H1 (cell line): ENCODE measurements at regions not wholly inside any gene's neighbourhood (a gene's known extent, or its start where the extent isn't known, plus 50 kb on each side); places are given as distances from the start of the nearest gene placed in this dataset.

Experiments used
- CTCF ChIA-PET: fragments of 300-600 bp; sonication (Branson Sonifier 250); formaldehyde crosslinking; loops from one replicate; lab custom pipeline; 2021; ENCODE audit not compliant: partially characterized antibody; lab: Charles Lee
- POLR2A ChIA-PET: fragments of 300-600 bp; sonication (Branson Sonifier 250); formaldehyde crosslinking; loops from one replicate; lab custom pipeline; 2021; ENCODE audit warnings: inconsistent platforms; ENCODE audit not compliant: partially characterized antibody; lab: Charles Lee
- DNase-seq, 2 experiments: peaks; one replicate each; pipeline versions ENCODE4 v3.0.0 to v3.0.0-alpha.2; 2010 to 2022; ENCODE audit warnings: low spot score in 2 of 2, low read depth in 1 of 2, mixed read lengths in 1 of 2
- FAIRE-seq: peaks from 2 replicates; lab custom pipeline; 2011; peaks lifted over from hg19 to GRCh38; lab: Jason Lieb, UNC
- H2AFZ ChIP-seq: 2 replicates; pipeline ENCODE4 v1.8.1; 2012; ENCODE audit warnings: low read length, inconsistent platforms
- H2AK5ac ChIP-seq: 2 replicates; pipeline ENCODE4 v1.6.1; 2013; ENCODE audit warnings: low read depth, low read length
- H2BK120ac ChIP-seq: replicated peaks from 2 replicates; pipeline ENCODE3; 2013; ENCODE audit warnings: low read depth, low read length, inconsistent platforms
- H2BK12ac ChIP-seq: 2 replicates; pipeline ENCODE4 v1.6.1; 2013; ENCODE audit warnings: low read depth, low read length
- H2BK15ac ChIP-seq: 2 replicates; pipeline ENCODE4 v1.6.1; 2013; ENCODE audit warnings: low read length
- H2BK20ac ChIP-seq: 2 replicates; pipeline ENCODE4 v1.6.1; 2013; ENCODE audit warnings: low read length
- H2BK5ac ChIP-seq: 2 replicates; pipeline ENCODE4 v1.6.1; 2013; ENCODE audit warnings: low read depth, low read length
- H3K14ac ChIP-seq: 2 replicates; pipeline ENCODE4 v1.6.1; 2013; ENCODE audit warnings: inconsistent platforms; ENCODE audit not compliant: insufficient read length
- H3K18ac ChIP-seq: 2 replicates; pipeline ENCODE4 v1.6.1; 2013; ENCODE audit warnings: low read length; ENCODE audit errors: extremely low read depth
- H3K23ac ChIP-seq: 2 replicates; pipeline ENCODE4 v1.6.1; 2013; ENCODE audit warnings: inconsistent platforms; ENCODE audit not compliant: insufficient read length
- H3K23me2 ChIP-seq: 2 replicates; pipeline ENCODE4 v1.6.1; 2013; ENCODE audit warnings: low read depth, low read length
- H3K27ac ChIP-seq: 2 replicates; pipeline ENCODE4 v1.6.1; 2011; ENCODE audit warnings: low read depth, low read length, inconsistent platforms
- H3K27me3 ChIP-seq, 4 experiments: replicated peaks in 1 of 4; 1 replicate in 1 of 4; 2 replicates in 3 of 4; pipeline versions ENCODE4 v1.6.1 to v1.8.1; 2011 to 2013; ENCODE audit warnings: low read length in 3 of 4, mild to moderate bottlenecking in 3 of 4, inconsistent platforms in 2 of 4, mixed read lengths in 2 of 4, moderate library complexity in 1 of 4; ENCODE audit not compliant: control insufficient read depth in 3 of 4, insufficient read depth in 3 of 4; ENCODE audit errors: extremely low read depth in 1 of 4
- H3K36me3 ChIP-seq, 4 experiments: 2 replicates each; pipeline versions ENCODE4 v1.6.1 to v1.8.1; 2011 to 2013; ENCODE audit warnings: mild to moderate bottlenecking in 4 of 4, low read length in 3 of 4, moderate library complexity in 2 of 4, control low read depth in 1 of 4, inconsistent platforms in 1 of 4; ENCODE audit not compliant: insufficient read depth in 4 of 4, control insufficient read depth in 2 of 4
- H3K4ac ChIP-seq: replicated peaks from 2 replicates; pipeline ENCODE3; 2013; ENCODE audit warnings: low read length, low read depth, mixed read lengths, inconsistent platforms; ENCODE audit not compliant: insufficient read length
- H3K4me1 ChIP-seq, 4 experiments: replicated peaks in 1 of 4; 1 replicate in 1 of 4; 2 replicates in 3 of 4; pipeline versions ENCODE4 v1.6.1 to v1.8.1; 2011 to 2013; ENCODE audit warnings: low read length in 3 of 4, inconsistent platforms in 2 of 4, mixed read lengths in 1 of 4; ENCODE audit not compliant: insufficient read depth in 4 of 4, control insufficient read depth in 3 of 4
- H3K4me2 ChIP-seq, 2 experiments: 2 replicates each; pipeline versions ENCODE4 v1.6.1 to v1.8.1; 2011 to 2013; ENCODE audit warnings: low read depth in 2 of 2, low read length in 2 of 2, control low read depth in 1 of 2, inconsistent platforms in 1 of 2, mild to moderate bottlenecking in 1 of 2; ENCODE audit not compliant: insufficient read depth in 1 of 2
- H3K4me3 ChIP-seq, 4 experiments: fragments of 200-600, 300-600 bp in 1 of 4; sonication (generic), shearing (Covaris generic), sonication (Bioruptor Twin) in 1 of 4; 2 replicates each; pipeline versions ENCODE4 v1.5.1 to v1.8.1; 2011 to 2016; ENCODE audit warnings: low read length in 4 of 4, low read depth in 3 of 4, control low read depth in 2 of 4, inconsistent platforms in 2 of 4, mild to moderate bottlenecking in 2 of 4, mixed read lengths in 1 of 4, moderate library complexity in 1 of 4; ENCODE audit not compliant: insufficient read depth in 2 of 4; ENCODE audit errors: extremely low read depth in 1 of 4
- H3K56ac ChIP-seq: replicated peaks from 2 replicates; pipeline ENCODE3; 2013; ENCODE audit warnings: low read depth, mild to moderate bottlenecking, mixed read lengths, low read length, inconsistent platforms; ENCODE audit not compliant: insufficient read length
- H3K79me1 ChIP-seq: 2 replicates; pipeline ENCODE4 v1.6.1; 2013; ENCODE audit warnings: low read depth, low read length, control low read depth
- H3K79me2 ChIP-seq, 2 experiments: 2 replicates each; pipeline versions ENCODE4 v1.6.1 to v1.8.1; 2012 to 2013; ENCODE audit warnings: low read length in 2 of 2, mild to moderate bottlenecking in 2 of 2, inconsistent platforms in 1 of 2; ENCODE audit not compliant: insufficient read depth in 2 of 2, control insufficient read depth in 1 of 2
- H3K9ac ChIP-seq, 4 experiments: replicated peaks in 1 of 4; 1 replicate in 1 of 4; 2 replicates in 3 of 4; pipeline versions ENCODE4 v1.6.1 to v1.8.1; 2011 to 2013; ENCODE audit warnings: low read depth in 3 of 4, low read length in 3 of 4, control low read depth in 2 of 4, mild to moderate bottlenecking in 2 of 4, moderate library complexity in 2 of 4, inconsistent platforms in 1 of 4; ENCODE audit errors: extremely low read depth in 1 of 4
- H3K9me3 ChIP-seq, 2 experiments: 2 replicates each; pipeline versions ENCODE4 v1.6.1 to v1.8.1; 2012 to 2013; ENCODE audit warnings: mild to moderate bottlenecking in 2 of 2, moderate library complexity in 2 of 2, control low read depth in 1 of 2, inconsistent platforms in 1 of 2, low read depth in 1 of 2, low read length in 1 of 2, mixed read lengths in 1 of 2; ENCODE audit not compliant: insufficient read depth in 2 of 2
- H4K20me1 ChIP-seq, 2 experiments: replicated peaks in 1 of 2; 2 replicates each; pipeline versions ENCODE3 to v1.8.1; 2011 to 2013; ENCODE audit warnings: inconsistent platforms in 2 of 2, low read length in 2 of 2, mild to moderate bottlenecking in 1 of 2; ENCODE audit not compliant: insufficient read depth in 2 of 2, control insufficient read depth in 1 of 2
- H4K5ac ChIP-seq: 2 replicates; pipeline ENCODE4 v1.6.1; 2013; ENCODE audit warnings: low read length, low read depth, mixed read lengths, inconsistent platforms; ENCODE audit not compliant: insufficient read length
- H4K8ac ChIP-seq: 2 replicates; pipeline ENCODE4 v1.8.0; 2013; ENCODE audit warnings: mild to moderate bottlenecking, moderate library complexity, low read length, inconsistent platforms; ENCODE audit not compliant: insufficient read depth; ENCODE audit errors: extremely low read depth
- H4K91ac ChIP-seq: replicated peaks from 2 replicates; pipeline ENCODE3; 2013; ENCODE audit warnings: low read length, mixed read lengths, inconsistent platforms; ENCODE audit not compliant: insufficient read length
- BRCA1 ChIP-seq: IDR thresholded peaks from 2 replicates; pipeline ENCODE4 v1.6.1; 2012; ENCODE audit warnings: low read depth, low read length, improper control_type of control experiment
- CEBPB ChIP-seq: IDR thresholded peaks from 2 replicates; pipeline ENCODE4 v1.6.1; 2012; ENCODE audit warnings: low read depth, low read length
- CTBP2 ChIP-seq: IDR thresholded peaks from 2 replicates; pipeline ENCODE4 v1.7.0; 2011; ENCODE audit warnings: borderline replicate concordance, mild to moderate bottlenecking, moderate library complexity, mixed read lengths, low read length; ENCODE audit not compliant: insufficient read depth, insufficient read length
- GABPA ChIP-seq: IDR thresholded peaks from 2 replicates; pipeline ENCODE4 v1.6.1; 2011; ENCODE audit warnings: mild to moderate bottlenecking, low read length, moderate library complexity, borderline replicate concordance; ENCODE audit not compliant: insufficient read depth
- HDAC2 ChIP-seq, 2 experiments: fragments of 300-600 bp in 1 of 2; sonication (generic) in 1 of 2; IDR thresholded peaks; 2 replicates each; pipeline ENCODE4 v1.6.1; 2011 to 2012; ENCODE audit warnings: low read depth in 2 of 2, low read length in 2 of 2, mild to moderate bottlenecking in 2 of 2, moderate library complexity in 2 of 2, borderline replicate concordance in 1 of 2, inconsistent platforms in 1 of 2
- KDM5A ChIP-seq: fragments of 200-600 bp; IDR thresholded peaks from 2 replicates; pipeline ENCODE4 v1.7.1; 2012; ENCODE audit warnings: mild to moderate bottlenecking, low read length, inconsistent platforms, mixed read lengths
- NANOG ChIP-seq: IDR thresholded peaks from 2 replicates; pipeline ENCODE4 v1.6.1; 2011; ENCODE audit warnings: low read length, low read depth, mild to moderate bottlenecking, inconsistent platforms; ENCODE audit not compliant: insufficient read depth, poor library complexity, severe bottlenecking
- RBBP5 ChIP-seq: IDR thresholded peaks from 2 replicates; pipeline ENCODE4 v1.7.1; 2012; ENCODE audit warnings: low read depth, mild to moderate bottlenecking, inconsistent platforms, low read length, moderate library complexity, borderline replicate concordance
- WGBS, 2 experiments: shearing (Covaris generic) in 1 of 2; methylation state at CpG; one replicate each; pipeline versions ENCODE4 v1.1.6 to v1.1.7; 2013 to 2015; ENCODE audit warnings: low lambda C conversion rate in 2 of 2, mixed read lengths in 2 of 2, inconsistent platforms in 1 of 2, low coverage in 1 of 2, missing lambda C conversion rate in 1 of 2; ENCODE audit not compliant: insufficient replicate concordance in 2 of 2, insufficient coverage in 1 of 2, insufficient read length in 1 of 2; ENCODE audit errors: extremely low coverage in 1 of 2, missing lambda C conversion rate in 1 of 2; 5-methylcytosine and 5-hydroxymethylcytosine counted together

- H2AK5ac ChIP-seq = no peak overlapping the region
- H3K9ac ChIP-seq = no peak overlapping the region
- no peak overlapping the region for H2BK12ac ChIP-seq
- CTCF ChIA-PET = interaction anchor here (1.1 kb wide), 1 partner anchor 62 kb away, joined by 3 read pairs; no protein-coding TSS in a partner anchor
- no peak overlapping the region for H4K5ac ChIP-seq
- H3K4me2 ChIP-seq = no peak overlapping the region
- no peak overlapping the region for H3K27ac ChIP-seq
- H3K9me3 ChIP-seq = no peaks in the 10 kb centered on the region
- no peak overlapping the region for H4K91ac ChIP-seq
- no peak overlapping the region for H4K8ac ChIP-seq
- WGBS, 2 experiments = 92% methylated on average over 5 of the region's 5 CpGs; no CpG with 5 or more reads in 1 of the 2 experiments
- DNase-seq (no peak), FAIRE-seq (no peak)
- H2BK120ac ChIP-seq = no peak overlapping the region
- H3K4me1 ChIP-seq = no peaks in the 10 kb centered on the region
- H3K36me3 ChIP-seq = no peaks in the 10 kb centered on the region
- no peaks in the 10 kb centered on the region for H4K20me1 ChIP-seq
- H3K27me3 ChIP-seq = no peaks in the 10 kb centered on the region
- H3K79me2 ChIP-seq = no peaks in the 10 kb centered on the region
- no peak overlapping the region for H3K14ac ChIP-seq
- no peak overlapping the region for H3K4ac ChIP-seq
- no peak overlapping the region for H2BK20ac ChIP-seq
- no peak overlapping the region for H3K56ac ChIP-seq
- H3K79me1 ChIP-seq = no peaks in the 10 kb centered on the region
- no peak overlapping the region for H3K18ac ChIP-seq
- no peak overlapping the region for H2BK5ac ChIP-seq
- no peak overlapping the region for H3K23ac ChIP-seq
- H3K4me3 ChIP-seq = no peak overlapping the region
- H2AFZ ChIP-seq = no peak overlapping the region
- POLR2A ChIA-PET = no interaction called here
- no peak overlapping the region for H2BK15ac ChIP-seq
- H3K23me2 ChIP-seq = no peaks in the 10 kb centered on the region
- TF ChIP-seq RBBP5 (no peak), GABPA (no peak), CEBPB (no peak), HDAC2 (IDR thresholded peaks at IDR 0.05; ENCODE audit: borderline replicate concordance in 1 of 2, low read depth in 2 of 2, low read length in 2 of 2) (no peak), BRCA1 (no peak), KDM5A (no peak), CTBP2 (no peak), NANOG (no peak)
Measured at GRCh38 chr15:37733628-37734027, 200.8 kb upstream of the TMCO5A start.
